ENCODE measurements at regions not wholly inside any gene's neighbourhood (a gene's known extent, or its start where the extent isn't known, plus 50 kb on each side); places are given as distances from the start of the nearest gene placed in this dataset.
"Not testable (repeated sequence)": the region's sequence is repeated elsewhere in the genome, so short reads cannot be mapped to it uniquely, and the experiment has no call there.

DNA sequence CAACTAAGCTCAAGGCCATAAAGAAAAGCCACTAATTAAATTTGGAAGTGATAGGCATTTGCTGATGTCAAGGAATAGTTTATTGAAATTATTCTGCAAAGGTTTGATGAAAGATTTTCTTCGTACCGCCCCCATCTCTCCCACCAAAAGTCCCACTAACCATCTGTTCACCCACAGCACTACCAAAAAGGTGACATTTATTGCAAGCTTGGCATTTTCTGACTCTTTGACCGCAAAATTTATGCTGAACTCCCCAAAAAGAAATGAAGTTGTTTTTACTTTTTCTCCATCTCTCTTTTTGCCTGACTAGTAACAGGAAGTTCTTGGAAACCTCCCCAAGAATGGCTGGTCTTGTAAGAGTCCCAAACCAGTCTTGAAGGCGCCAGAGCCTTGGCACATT lies 384.9 kb upstream of the SOX9 start:
- DNase-seq, result no peak

DNA sequence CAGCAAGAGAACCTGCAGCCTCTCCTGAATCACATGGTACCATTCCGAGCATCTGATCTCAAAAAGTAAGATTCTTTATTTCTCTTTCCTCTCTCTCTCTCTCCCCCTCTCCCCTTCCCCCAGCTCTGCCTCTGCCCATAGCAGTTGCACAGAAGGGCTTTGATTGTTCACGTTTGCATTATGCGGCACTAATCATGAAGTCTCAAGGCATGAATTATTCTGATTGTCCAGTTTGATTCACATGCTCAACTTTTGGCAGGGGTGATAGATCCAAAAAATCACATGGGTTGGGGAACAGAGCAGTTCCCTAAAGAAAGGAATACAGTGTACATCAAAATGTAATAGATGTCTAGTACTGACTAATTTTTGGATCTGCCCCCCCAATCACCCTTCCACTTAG lies 380.0 kb upstream of the SOX9 start:
- no peak for DNase-seq

DNA sequence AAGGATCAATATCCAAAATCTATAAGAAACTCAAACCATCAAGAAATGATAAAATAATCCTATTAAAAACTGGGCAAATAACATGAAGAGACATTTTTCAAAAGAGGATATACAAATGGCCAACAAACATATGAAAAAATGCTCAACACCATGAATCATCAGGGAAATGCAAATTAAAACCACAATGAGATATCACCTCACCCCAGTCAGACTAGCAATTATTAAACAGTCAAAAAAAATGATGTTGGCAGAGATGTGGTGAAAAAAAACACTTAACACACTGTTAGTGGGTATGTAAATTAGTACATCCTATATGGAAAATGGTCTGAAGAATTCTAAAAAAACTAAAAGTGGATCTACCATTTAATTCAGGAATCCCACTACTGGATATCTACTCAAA lies 379.0 kb upstream of the SOX9 start:
- DNase-seq, result no peak

DNA sequence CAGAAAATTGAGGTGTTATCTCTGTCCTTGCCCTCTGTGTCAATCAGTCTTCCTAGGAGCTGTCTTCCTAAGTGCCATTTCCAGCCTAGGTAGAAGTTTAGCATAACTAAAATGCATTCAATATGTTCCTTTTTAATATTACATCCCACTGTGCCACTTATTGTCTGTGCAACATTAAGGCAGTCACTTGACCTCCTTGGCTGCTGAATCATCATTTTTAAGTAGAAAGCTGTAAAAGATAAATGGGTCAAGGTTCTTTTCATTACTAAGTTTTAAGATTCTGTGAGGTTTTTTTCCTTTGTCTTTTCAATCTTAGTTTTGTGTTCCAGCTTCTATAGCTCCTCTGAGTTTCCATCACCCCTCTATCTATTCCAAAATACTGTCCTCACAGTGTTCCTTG lies 371.9 kb upstream of the SOX9 start:
- DNase-seq, result no peak

DNA sequence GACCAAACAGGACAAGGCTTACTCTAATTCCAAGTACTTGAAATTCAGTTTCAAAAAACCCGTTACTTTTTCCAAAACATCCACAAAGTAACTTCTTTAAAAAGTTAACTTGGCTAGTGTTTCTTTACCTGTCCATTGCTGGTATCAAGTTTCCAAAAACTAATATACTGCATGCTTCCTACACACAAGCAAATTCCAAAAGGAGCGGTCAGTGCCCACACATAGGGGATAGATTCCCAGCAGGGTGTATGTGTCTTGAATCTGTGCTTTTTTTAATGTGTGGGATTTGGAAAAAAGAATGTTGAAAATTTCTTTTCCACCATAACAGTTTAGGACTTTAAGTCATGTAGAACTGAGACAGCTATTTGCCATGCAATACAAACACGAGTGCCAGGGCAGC lies 367.8 kb upstream of the SOX9 start:
- DNase-seq, result no peak

DNA sequence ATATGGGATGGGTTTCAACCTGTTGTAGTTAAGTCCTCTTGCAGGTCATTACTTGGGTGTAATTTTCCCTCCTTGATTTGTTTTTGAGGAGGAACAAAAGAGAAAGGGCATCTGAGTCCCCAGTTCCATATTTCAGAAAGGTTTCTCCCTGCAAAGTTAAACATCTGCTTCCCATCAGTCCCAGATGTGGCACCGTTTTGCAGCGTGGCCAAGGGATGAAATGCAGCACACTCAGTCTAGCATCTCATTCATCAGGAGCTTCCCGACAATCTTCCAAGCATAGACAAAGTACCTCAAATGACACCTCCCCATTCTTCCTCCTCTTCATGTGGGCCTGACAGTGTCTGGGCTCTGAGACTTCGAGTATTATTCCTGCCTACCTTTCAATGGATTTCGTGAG lies 363.7 kb upstream of the SOX9 start:
- no peak for DNase-seq

DNA sequence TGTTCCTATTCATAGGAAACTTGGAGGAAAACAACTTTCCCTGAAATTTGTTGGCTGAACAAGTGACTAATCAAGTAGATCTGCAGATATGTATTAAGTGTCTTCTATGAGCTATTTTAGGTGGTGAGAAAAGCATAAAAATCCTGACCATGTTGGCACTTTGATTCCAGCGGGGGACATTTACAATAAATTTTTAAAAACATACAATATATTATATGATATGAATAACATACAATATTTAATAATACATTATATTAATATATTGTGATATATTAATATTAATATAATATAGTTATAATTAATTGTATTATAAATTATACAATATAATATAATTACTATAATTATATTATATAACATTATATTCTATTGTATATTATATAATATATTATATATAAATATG lies 362.9 kb upstream of the SOX9 start:
- DNase-seq, result no peak

DNA sequence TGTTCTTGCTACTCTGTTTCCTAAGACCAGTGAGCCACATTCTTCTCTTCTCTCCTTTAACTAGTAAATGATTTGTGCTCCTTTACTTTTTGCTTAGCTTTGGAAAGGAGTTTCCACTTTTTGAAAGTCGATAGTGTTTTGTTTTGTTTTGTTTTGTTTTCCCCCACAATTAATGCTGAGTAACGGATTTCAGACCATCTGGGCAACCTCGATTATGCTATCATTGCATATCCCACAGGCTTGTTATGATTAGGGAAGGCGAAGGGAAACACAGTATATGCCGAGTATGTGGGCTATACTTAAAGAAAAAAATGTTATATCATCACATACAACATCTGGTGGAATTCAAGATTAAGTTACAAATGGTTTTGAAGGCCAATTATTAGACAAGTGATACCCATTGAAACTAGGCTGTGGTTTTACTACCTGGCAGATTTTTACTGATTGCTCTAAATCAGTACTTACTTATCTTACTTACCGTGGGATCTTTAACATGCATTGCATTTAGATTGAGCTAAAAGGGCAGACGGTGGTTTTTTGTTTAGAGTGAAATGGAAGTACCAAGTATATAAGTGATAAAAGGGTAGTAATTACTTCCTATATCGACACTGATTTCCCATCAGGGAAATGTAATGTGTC lies 361.3 kb upstream of the SOX9 start:
- no peak for DNase-seq

DNA sequence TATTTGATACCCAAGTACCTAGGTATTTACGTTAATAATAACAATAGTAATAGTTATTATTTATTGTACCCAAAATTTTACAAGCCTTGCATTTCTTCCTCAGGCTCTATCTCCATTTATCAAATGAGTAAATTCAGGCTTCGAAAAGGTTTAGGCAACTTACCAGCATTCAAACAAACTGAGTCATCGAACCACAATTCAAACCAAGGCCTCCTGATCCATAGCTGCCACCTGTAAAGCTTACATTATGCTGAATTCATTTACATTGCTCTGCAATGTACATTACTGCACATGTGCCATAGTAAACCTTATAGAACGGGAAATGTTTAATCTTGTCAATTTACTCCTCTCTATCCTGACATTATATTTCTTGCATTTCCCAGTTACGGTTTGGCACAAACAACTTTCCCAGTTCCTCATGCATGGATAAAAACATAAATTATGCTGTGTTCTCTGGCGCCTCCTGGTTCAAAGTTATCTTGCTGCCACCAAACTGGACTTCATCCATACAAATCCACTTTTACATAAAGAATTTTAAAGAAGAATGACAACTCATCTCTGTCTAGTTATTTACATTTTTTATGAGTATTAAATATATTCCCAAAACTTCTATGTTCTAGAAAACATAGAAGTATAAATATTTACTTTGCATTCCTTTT lies 360.6 kb upstream of the SOX9 start:
- no peak for DNase-seq

DNA sequence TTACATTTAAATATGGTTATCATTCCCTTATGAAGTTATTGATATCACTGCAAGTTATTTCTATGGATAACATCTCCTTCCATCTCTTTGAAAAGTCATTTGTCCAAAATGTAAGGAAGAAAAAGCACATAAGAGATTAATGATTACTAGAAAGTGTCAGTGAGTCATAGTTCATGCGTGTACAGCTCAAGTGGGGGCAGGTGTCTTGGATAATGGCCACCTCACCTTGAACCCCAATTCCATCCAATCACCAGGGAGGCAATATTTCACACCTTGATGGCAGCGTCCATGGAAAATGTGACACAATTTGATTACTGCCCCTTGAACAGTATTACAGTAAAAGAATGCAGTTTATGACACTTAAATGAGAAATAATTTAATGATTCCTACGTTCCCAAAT lies 358.3 kb upstream of the SOX9 start:
- no peak for DNase-seq

DNA sequence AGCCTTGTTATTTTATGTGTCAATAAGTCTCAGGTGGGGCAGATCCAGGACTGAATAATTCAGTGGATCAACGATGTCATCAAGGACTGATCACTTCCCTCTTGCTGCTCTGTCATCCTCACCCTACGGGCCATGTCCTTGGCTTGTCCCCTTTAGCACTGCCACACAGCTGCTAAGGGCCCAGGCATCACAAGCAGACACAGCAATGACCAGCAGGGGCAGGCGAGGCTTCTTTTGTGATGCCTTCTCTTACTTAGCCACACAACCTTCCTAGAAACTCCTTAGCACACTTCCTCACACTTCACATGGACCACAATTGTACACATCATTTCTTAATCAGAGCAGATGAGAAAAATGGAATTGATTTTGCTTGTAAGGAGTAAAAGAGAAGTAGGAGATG lies 356.3 kb upstream of the SOX9 start:
- no peak for DNase-seq

DNA sequence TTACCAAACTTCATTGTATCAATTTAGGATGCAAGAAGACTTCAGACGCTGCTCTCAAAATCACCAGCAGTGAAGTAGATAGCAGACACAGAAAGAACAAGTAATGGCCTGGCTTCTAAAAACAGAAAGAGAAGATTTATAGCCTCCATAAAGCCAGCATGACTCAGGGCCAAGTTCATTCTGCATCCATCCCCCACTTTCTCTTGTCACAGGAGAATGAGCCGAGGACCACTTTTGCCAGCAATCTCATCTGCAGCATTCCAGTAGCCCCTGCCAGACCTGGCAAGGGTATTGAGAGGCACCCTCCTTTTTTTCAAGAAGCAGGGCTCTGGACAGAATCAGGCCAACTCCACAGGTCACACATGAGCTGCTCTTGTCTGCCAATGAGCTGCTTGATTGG lies 355.4 kb upstream of the SOX9 start:
- DNase-seq, result peak; percentile 23

DNA sequence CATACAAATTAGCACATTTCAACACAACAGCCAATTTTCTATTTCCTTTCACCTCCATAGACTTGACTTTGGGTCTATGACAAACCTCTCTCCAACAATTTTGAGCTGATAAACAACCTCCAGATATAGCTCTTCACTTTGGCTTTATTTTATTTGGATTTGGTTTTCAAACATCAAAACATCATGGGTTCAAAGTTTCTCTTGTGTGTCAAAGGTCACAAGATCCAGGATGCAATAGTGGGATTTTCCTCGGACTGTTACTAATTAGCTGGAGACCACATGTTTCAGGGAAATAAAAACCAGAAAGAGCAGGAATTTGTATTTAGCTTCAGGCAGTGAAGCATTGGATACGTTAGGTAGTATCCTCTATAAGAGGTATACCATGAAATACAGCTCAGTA lies 351.0 kb upstream of the SOX9 start:
- no peak for DNase-seq

DNA sequence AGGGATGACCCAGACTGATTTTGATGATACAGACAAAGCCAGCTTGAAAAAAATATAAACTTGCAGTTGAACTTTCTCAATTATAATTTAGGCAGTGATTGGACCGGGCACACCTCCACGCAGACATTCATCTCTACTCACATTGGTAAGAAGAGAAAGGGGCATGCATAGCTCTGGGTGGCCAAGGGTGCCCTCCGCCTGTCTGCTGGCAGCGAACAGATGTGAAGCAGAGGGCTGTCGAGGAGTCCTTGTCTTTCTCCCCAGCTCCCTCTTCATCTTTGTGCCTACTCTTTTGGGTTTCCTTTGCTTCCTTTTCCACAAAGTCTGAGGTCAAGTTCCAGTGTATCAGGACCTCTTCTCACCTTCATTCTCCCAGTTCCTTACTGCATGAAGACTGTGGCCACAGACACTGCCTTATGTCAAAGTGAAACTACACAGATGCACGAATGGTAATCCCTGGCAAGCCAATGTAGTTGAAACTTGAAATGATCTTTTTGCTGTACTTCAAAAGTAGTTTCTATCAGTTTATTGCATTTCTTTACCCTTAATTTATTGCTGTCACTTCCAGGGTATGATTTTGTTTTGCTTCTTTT lies 343.7 kb upstream of the SOX9 start:
- DNase-seq, result no peak

DNA sequence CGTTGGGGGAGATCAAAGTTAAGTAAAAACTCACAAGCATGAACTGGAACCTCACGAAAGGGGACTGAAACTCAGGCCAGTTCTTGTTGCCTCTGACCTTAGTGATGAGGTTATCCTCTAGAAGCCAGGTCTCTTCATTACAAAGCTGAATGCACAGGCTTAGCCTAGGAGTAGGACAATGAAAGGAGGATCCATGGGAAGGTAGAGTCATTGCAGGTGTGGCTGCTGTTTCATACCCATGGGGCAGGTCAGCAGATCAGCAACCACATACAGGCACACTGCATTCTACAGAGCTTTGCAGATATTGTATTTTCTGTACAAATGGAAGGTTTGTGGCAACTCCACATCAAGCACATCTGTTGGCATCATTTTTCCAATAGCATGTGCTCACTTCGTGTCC lies 341.3 kb upstream of the SOX9 start:
- no peak for DNase-seq

DNA sequence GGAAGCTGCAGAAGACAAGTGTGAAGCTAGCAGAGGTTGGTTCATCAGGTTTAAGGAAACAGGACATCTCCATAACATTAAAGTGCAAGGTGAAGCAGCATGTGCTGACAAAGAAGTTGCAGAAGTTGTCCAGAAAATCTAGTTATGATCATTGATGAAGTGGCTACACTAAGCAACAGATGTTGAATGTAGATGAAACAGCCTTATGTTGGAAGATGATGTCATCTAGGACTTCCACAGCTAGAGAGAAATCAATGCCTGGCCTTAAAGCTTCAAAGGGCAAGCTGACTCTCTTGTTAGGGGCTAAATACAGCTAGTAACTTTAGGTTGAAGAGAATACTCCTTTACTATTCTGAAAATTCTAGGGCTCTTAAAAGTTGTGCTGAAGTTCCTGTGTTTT lies 340.2 kb upstream of the SOX9 start:
- DNase-seq, result no peak

DNA sequence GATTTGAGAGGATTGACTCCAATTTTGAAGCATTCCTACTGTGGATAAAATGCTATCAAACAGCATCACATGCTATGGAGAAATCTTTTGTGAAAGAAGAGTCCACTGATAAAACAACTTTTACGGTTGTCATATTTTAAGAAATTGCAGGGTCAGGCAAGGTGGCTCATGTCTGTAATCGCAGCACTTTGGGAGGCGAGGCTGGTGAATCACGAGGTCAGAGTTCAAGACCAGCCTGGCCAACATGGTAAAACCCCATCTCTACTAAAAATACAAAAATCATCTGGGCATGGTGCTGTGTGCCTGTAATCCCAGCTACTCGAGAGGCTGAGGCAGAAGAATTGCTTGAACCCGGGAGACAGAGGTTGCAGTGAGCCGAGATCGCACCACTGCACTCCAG lies 338.8 kb upstream of the SOX9 start:
- DNase-seq, result not testable (repeated sequence)

DNA sequence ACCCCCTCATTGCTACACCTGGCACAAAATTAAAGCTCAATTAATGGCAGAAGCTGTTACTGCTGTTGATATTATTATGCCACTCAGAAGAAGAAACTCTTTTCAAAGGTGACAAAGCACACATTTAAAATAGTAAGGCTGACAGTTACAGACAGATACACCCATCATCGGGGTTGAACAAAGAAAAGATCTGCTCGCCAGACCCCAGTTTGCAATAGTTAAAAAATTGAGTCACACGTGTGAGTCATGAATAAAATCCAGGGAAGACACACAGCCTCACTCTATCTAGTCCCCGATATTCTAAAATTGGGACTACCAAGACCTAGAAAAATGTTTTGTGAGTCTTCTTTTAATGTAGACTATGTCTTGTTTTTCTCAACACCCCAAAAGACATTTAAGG lies 330.0 kb upstream of the SOX9 start:
- no peak for DNase-seq

DNA sequence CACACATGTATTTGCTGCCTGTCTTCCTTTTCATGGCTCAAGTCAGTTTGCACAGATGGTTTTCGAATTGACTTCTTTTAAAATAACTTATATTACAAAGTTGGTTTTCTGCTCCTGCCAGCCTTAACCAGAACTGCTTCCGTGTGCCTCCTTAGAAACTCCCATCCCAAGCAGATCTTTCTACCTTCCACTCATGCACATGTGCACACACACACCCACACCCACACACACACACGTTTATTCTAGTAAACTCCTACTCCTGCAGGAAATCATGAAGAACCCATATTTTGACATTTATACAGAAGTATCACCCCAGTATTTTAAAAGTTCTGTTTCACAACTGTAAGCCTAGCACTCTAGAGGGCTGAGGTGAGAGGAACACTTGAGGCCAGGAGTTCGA lies 329.5 kb upstream of the SOX9 start:
- DNase-seq, result no peak

DNA sequence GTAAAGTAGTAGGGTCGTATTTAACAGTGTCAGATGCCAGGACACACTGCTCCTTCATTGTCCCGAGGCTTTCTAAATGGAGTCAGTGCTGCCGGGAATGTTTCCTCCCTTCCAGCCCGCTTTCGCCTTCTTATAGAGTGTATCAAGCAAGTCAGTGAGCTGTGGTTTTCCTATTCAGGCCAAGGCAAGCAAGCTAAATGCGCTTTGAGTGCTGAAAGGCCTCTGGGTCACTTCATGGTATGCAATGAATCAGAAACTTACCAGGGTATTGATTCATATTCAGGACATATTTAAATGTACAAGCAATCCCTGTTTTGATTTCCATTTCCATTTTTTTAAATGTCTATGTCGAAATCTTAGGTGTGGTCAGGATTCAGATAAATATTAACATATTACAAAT lies 327.9 kb upstream of the SOX9 start:
- DNase-seq, result no peak

DNA sequence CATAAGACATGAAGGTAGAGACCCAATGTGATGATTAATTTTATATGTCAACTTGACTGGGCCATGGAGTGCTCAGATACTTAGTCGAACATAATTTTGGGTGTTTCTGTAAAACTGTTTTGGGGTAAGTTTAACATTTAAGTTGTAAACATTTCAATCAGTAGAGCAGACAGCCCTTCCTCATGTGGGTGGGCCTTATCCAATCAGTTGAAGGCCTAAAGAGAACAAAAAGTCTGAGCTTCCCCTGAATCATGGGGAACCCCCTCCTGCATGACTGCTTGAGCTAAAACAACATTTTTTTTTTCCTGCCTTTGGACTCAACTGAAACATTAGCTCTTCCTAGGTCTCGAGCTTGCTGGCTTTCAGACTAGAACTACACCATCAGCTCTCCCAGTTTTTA lies 327.3 kb upstream of the SOX9 start:
- no peak for DNase-seq

DNA sequence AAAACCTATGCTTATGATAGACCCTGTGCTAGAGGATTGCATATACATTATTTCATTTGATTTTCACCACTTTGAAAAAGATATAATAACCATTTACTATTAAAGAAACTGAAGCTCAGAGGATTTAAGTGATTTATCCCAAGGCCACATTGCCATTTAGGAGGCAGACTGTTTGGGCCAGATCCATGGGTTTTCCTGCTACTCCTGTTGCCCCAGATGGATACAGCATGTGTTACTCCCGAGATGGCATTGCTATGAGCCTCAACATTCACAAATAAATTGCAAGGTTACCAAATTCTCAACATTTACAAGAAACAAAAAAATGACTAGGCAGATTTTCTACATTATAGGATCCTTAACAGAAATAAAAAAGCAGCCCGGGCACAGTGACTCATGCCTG lies 322.1 kb upstream of the SOX9 start:
- no peak for DNase-seq

DNA sequence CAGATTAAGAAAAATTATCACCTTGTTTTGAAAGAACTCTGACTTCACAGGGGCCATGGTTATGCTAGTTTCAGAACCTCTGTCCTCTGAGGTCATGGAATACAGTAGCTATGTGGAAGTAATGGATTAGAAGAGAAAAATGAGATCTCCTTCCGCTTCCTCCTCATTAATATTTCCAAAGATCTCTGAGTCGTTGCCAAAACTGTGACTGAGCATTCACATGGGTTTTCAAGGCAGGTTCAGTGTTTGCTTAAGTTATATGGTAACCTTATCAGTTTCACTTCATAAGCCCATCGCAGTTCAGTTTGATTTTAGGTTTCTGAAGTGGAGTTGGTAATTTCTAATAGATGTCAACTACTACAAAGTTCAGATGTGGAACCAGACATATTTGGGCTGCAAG lies 321.2 kb upstream of the SOX9 start:
- DNase-seq, result no peak

DNA sequence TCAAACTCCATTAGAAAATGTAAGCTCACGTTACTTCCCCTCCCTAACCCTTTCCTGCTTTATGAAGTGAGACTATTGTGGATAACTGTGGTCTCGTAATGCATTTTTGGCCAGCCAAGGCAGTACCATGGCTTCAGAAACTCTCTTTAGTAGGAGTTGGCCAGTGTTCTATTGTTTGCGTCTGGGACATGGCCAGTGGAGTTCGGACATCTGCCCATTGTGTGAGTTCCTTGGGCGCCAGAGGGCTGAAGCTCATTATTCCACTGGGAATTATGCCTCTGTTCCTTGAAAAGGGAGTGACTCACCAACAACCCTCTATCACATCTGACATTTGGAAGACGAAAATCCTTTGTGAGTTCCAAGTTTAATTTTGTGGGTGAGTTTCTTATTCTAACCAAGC lies 319.5 kb upstream of the SOX9 start:
- no peak for DNase-seq

DNA sequence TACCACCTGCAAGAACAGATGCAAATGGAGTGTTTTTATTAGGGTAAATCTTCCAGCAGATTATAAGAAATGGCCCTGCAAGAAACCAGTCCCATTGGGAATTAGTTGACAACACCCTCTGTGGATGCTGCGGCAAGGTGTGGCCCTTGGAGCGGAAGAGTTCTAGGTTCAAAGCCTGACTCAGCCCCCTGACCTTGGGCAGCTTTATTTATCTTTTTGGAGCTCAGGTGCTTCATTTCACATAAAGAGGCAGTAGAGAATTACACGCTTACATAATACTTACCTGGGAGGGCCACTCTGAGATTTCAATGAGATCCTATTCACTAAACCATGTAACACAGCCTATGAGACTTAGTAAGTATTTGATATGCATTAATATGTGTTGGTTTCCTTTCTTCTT lies 318.2 kb upstream of the SOX9 start:
- DNase-seq, result no peak

Data from right kidney (tissue), 1 donor.